Nephron progenitor cell (in vitro differentiated cells): ENCODE measurements at regions not wholly inside any gene's neighbourhood (a gene's known extent, or its start where the extent isn't known, plus 50 kb on each side); places are given as distances from the start of the nearest gene placed in this dataset.

Experiments
- DNase-seq: peaks from one replicate; pipeline ENCODE4 v3.0.0; 2021
- H3K27ac Mint-ChIP-seq: 2 replicates; pipeline ENCODE4 v1.8.0; 2021; ENCODE audit warnings: mild to moderate bottlenecking, moderate library complexity, mixed read lengths
- H3K27me3 Mint-ChIP-seq: 2 replicates; pipeline ENCODE4 v1.8.0; 2021; ENCODE audit warnings: mild to moderate bottlenecking, low read depth, mixed read lengths; ENCODE audit not compliant: poor library complexity
- H3K36me3 Mint-ChIP-seq: 2 replicates; pipeline ENCODE4 v1.8.0; 2021; ENCODE audit warnings: low read depth, mixed read lengths
- H3K4me1 Mint-ChIP-seq: 2 replicates; pipeline ENCODE4 v1.8.0; 2021; ENCODE audit warnings: mixed read lengths
- H3K4me3 Mint-ChIP-seq: 2 replicates; pipeline ENCODE4 v1.8.0; 2021; ENCODE audit warnings: mild to moderate bottlenecking, moderate library complexity, mixed read lengths
- H3K9me3 Mint-ChIP-seq: 2 replicates; pipeline ENCODE4 v1.8.0; 2021; ENCODE audit warnings: mild to moderate bottlenecking, moderate library complexity, mixed read lengths
- TF ChIP-seq, protein P1 (sequence below): fragments of 200-600 bp; sonication (generic); IDR thresholded peaks from 2 replicates; pipeline ENCODE4 v1.5.0; 2021; ENCODE audit warnings: antibody characterized with exemption

DNA sequence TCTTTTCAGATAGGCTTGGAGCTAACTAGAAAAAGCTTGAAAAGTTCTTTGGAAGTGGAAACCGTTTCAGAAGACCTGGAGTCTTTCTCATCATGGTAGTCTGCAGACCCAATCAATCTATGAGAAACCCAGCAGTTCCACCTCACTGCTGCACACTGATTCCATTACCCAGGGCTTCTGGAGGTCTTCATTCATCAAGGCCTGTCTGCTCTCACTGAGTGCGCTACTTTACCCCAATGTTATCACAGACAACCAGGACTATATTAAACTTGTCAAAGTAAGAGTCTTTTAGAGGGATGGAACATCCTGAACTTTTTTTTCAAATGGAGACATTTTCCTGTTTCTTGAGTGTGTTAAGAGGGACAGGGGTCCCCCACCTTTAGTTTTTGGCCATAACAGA, 93.1 kb downstream of the BOD1 start:
- Mint-ChIP-seq H3K36me3 (no peaks in the 10 kb centered on the region), H3K27me3 (peaks cover 5% of the 10 kb centered on the region), H3K4me1 (no peaks in the 10 kb centered on the region), H3K9me3 (peaks cover 27% of the 10 kb centered on the region), H3K27ac (no peak overlapping the region), H3K4me3 (no peak overlapping the region)
- TF ChIP-seq, protein P1, sequence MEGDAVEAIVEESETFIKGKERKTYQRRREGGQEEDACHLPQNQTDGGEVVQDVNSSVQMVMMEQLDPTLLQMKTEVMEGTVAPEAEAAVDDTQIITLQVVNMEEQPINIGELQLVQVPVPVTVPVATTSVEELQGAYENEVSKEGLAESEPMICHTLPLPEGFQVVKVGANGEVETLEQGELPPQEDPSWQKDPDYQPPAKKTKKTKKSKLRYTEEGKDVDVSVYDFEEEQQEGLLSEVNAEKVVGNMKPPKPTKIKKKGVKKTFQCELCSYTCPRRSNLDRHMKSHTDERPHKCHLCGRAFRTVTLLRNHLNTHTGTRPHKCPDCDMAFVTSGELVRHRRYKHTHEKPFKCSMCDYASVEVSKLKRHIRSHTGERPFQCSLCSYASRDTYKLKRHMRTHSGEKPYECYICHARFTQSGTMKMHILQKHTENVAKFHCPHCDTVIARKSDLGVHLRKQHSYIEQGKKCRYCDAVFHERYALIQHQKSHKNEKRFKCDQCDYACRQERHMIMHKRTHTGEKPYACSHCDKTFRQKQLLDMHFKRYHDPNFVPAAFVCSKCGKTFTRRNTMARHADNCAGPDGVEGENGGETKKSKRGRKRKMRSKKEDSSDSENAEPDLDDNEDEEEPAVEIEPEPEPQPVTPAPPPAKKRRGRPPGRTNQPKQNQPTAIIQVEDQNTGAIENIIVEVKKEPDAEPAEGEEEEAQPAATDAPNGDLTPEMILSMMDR, result no peak
- DNase-seq, result no peak

DNA sequence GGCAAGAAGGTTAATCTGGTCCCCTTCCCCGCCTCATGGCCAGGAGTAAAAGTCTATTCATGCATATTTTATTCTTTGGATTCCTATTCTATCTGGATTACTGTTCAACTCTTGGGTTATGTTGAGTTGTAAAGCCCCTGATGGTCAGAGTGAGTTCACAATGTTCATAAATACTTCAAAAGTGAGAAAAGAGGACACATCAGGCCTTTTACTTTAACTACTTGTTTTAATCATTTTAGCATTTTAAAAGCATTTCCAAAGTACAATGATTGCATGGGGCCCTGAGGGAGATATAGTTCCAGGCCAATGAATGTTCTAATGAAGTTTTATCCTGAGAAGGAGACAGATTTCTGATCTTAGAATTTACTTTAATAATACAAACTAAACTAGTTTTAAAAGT, 93.9 kb downstream of the BOD1 start:
- Mint-ChIP-seq H3K27ac (no peak overlapping the region), H3K9me3 (peaks cover 33% of the 10 kb centered on the region), H3K4me3 (no peak overlapping the region), H3K27me3 (no peaks in the 10 kb centered on the region), H3K36me3 (no peaks in the 10 kb centered on the region), H3K4me1 (no peaks in the 10 kb centered on the region)
- DNase-seq, result no peak
- TF ChIP-seq, protein P1, result no peak

DNA sequence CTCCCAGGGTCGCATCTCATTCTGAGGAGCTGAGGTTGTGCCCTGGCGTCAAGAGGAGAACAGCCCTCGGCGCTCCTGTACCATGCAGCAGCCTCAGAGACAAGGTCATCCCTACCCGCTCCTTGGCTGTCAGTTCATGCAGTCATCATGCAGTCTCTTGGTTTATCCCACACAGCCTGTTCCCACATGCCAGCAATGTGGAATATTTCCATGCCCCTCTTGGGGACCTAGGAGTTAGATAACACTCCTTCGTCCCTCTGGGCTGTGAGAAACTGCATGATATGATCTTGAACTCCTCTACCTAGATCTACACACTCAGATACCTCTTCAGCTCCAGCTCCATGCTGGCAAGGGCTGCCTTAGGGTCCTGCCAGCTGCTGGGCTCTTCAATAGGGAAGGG, 97.6 kb downstream of the BOD1 start:
- TF ChIP-seq, protein P1, result no peak
- H3K36me3 Mint-ChIP-seq, result no peaks in the 10 kb centered on the region
- H3K27me3 Mint-ChIP-seq, result no peaks in the 10 kb centered on the region
- peaks cover 33% of the 10 kb centered on the region for H3K9me3 Mint-ChIP-seq
- H3K27ac Mint-ChIP-seq, result no peak overlapping the region
- H3K4me3 Mint-ChIP-seq, result no peak overlapping the region
- peaks cover 7% of the 10 kb centered on the region for H3K4me1 Mint-ChIP-seq
- no peak for DNase-seq

DNA sequence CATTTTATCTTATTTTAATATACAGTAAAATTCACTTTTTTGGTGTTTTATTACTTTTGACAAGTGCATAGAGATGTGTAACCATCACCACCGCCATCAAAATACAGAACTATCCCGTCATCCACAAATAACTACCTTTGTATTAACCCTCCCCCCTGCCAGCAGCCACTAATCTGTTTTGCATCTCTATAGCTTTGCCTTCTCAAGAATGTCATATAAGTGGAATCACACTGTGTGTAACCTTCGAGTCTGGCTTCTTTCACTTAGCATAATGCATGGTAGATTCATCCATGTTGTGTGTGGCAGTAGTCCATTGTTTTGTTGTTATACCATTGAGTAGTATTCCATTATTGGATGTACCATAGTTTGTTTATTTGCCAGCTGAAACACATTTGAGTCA, 98.8 kb downstream of the BOD1 start:
- H3K36me3 Mint-ChIP-seq, result no peaks in the 10 kb centered on the region
- H3K27ac Mint-ChIP-seq, result no peak overlapping the region
- H3K4me3 Mint-ChIP-seq, result no peak overlapping the region
- DNase-seq, result no peak
- peaks cover 33% of the 10 kb centered on the region for H3K9me3 Mint-ChIP-seq
- peaks cover 19% of the 10 kb centered on the region for H3K4me1 Mint-ChIP-seq
- TF ChIP-seq, protein P1, result no peak
- H3K27me3 Mint-ChIP-seq, result no peaks in the 10 kb centered on the region

DNA sequence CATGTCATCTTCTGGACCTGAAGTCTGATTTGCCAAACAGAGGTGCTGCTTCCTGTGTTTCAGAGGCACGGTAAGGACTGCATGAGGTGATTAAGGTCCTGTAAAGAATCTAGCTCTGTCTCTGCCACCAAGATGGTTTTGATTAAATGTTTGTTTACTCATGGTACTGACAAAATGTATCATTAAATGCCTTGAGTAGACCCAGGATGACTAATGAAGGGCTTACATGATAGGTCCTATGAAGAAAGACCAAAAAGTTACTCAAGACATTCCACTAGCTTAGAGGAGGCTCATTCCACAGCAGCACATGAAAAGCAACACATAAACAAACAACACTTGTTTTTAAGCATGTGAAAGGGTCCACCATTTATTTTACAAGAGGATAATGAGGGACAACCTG, 100.9 kb downstream of the BOD1 start:
- H3K9me3 Mint-ChIP-seq, result peaks cover 17% of the 10 kb centered on the region
- H3K27me3 Mint-ChIP-seq, result no peaks in the 10 kb centered on the region
- no peak for DNase-seq
- no peaks in the 10 kb centered on the region for H3K36me3 Mint-ChIP-seq
- no peak overlapping the region for H3K4me3 Mint-ChIP-seq
- TF ChIP-seq, protein P1, result no peak
- H3K4me1 Mint-ChIP-seq, result peaks cover 23% of the 10 kb centered on the region
- H3K27ac Mint-ChIP-seq, result no peak overlapping the region

DNA sequence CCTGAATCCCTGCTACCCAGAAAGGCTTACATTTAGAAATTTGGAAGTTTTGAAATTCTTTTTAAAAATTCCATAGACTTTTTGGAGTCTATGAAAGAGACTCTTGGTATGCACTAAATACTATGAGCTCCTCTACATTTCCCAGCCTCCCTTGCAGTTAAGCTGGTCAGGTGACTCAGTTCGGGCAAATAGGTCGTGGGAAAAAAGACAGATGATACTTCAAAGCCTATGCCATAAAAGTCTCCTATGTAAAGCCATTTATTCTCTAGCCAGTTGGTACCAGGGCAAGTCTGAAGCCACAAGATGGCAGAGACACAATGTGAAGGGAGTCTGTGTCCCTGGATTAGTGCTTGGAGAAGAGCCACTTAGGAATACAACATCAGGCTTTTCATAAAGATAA, 101.8 kb downstream of the BOD1 start:
- H3K36me3 Mint-ChIP-seq, result no peaks in the 10 kb centered on the region
- DNase-seq, result no peak
- no peaks in the 10 kb centered on the region for H3K27me3 Mint-ChIP-seq
- TF ChIP-seq, protein P1, result no peak
- H3K4me3 Mint-ChIP-seq, result no peak overlapping the region
- peaks cover 23% of the 10 kb centered on the region for H3K4me1 Mint-ChIP-seq
- H3K9me3 Mint-ChIP-seq, result peaks cover 12% of the 10 kb centered on the region
- no peak overlapping the region for H3K27ac Mint-ChIP-seq
